ENCODE measurements at regions not wholly inside any gene's neighbourhood (a gene's known extent, or its start where the extent isn't known, plus 50 kb on each side); places are given as distances from the start of the nearest gene placed in this dataset.

GRCh38 chr1:219797683-219798082, 130.7 kb downstream of the SLC30A10 start:
- Histone ChIP-seq H3K4me1 (ENCODE audit: control insufficient read depth, insufficient read depth, low read length) (no peaks in the 10 kb centered on the region), H3K4me3 (ENCODE audit: low read depth, low read length) (no peak overlapping the region), H3K27ac (ENCODE audit: extremely low read depth, low read depth, low read length) (no peak overlapping the region), H3K9me3 (ENCODE audit: control insufficient read depth, insufficient read depth, low read depth, low read length) (no peaks in the 10 kb centered on the region), H3K36me3 (ENCODE audit: control insufficient read depth in 2 of 2, insufficient read depth in 1 of 2, low read length in 2 of 2) (no peaks in the 10 kb centered on the region)
- ChIA-PET POLR2A (no interaction called here), CTCF (interaction anchor here (0.6 kb wide), 1 partner anchor 312 kb away, joined by 3 read pairs; no protein-coding TSS in a partner anchor)
- TF ChIP-seq ZNF366 (tag by site-specific recombination; conservative IDR thresholded peaks at IDR 0.05) (no peak), BCL6B (tag by site-specific recombination; IDR thresholded peaks at IDR 0.05) (no peak), ZNF404 (tag by site-specific recombination; IDR thresholded peaks at IDR 0.05) (no peak), ZNF473 (tag by site-specific recombination; IDR thresholded peaks at IDR 0.05) (no peak), ZNF768 (tag by site-specific recombination; IDR thresholded peaks at IDR 0.05) (no peak), SCRT2 (tag by site-specific recombination; IDR thresholded peaks at IDR 0.05) (no peak), ZBTB20 (tag by site-specific recombination; IDR thresholded peaks at IDR 0.05) (no peak), ZNF133 (tag by site-specific recombination; IDR thresholded peaks at IDR 0.05) (no peak), IKZF3 (tag by site-specific recombination; IDR thresholded peaks at IDR 0.05) (no peak)
- TF ChIP-seq, protein P1, sequence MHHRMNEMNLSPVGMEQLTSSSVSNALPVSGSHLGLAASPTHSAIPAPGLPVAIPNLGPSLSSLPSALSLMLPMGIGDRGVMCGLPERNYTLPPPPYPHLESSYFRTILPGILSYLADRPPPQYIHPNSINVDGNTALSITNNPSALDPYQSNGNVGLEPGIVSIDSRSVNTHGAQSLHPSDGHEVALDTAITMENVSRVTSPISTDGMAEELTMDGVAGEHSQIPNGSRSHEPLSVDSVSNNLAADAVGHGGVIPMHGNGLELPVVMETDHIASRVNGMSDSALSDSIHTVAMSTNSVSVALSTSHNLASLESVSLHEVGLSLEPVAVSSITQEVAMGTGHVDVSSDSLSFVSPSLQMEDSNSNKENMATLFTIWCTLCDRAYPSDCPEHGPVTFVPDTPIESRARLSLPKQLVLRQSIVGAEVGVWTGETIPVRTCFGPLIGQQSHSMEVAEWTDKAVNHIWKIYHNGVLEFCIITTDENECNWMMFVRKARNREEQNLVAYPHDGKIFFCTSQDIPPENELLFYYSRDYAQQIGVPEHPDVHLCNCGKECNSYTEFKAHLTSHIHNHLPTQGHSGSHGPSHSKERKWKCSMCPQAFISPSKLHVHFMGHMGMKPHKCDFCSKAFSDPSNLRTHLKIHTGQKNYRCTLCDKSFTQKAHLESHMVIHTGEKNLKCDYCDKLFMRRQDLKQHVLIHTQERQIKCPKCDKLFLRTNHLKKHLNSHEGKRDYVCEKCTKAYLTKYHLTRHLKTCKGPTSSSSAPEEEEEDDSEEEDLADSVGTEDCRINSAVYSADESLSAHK (tag by site-specific recombination; IDR thresholded peaks at IDR 0.05): no peak
- TF ChIP-seq, protein P2, sequence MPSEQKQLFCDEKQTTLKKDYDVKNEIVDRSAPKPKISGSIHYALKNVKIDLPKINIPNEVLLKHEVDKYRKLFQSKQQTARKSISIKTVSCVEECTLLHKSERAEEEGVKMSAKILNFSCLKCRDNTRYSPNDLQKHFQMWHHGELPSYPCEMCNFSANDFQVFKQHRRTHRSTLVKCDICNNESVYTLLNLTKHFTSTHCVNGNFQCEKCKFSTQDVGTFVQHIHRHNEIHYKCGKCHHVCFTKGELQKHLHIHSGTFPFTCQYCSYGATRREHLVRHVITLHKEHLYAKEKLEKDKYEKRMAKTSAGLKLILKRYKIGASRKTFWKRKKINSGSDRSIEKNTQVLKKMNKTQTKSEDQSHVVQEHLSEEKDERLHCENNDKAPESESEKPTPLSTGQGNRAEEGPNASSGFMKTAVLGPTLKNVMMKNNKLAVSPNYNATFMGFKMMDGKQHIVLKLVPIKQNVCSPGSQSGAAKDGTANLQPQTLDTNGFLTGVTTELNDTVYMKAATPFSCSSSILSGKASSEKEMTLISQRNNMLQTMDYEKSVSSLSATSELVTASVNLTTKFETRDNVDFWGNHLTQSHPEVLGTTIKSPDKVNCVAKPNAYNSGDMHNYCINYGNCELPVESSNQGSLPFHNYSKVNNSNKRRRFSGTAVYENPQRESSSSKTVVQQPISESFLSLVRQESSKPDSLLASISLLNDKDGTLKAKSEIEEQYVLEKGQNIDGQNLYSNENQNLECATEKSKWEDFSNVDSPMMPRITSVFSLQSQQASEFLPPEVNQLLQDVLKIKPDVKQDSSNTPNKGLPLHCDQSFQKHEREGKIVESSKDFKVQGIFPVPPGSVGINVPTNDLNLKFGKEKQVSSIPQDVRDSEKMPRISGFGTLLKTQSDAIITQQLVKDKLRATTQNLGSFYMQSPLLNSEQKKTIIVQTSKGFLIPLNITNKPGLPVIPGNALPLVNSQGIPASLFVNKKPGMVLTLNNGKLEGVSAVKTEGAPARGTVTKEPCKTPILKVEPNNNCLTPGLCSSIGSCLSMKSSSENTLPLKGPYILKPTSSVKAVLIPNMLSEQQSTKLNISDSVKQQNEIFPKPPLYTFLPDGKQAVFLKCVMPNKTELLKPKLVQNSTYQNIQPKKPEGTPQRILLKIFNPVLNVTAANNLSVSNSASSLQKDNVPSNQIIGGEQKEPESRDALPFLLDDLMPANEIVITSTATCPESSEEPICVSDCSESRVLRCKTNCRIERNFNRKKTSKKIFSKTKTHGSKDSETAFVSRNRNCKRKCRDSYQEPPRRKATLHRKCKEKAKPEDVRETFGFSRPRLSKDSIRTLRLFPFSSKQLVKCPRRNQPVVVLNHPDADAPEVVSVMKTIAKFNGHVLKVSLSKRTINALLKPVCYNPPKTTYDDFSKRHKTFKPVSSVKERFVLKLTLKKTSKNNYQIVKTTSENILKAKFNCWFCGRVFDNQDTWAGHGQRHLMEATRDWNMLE (tag by site-specific recombination; conservative IDR thresholded peaks at IDR 0.05; ENCODE audit: low read depth): no peak
- TF ChIP-seq, protein P3, sequence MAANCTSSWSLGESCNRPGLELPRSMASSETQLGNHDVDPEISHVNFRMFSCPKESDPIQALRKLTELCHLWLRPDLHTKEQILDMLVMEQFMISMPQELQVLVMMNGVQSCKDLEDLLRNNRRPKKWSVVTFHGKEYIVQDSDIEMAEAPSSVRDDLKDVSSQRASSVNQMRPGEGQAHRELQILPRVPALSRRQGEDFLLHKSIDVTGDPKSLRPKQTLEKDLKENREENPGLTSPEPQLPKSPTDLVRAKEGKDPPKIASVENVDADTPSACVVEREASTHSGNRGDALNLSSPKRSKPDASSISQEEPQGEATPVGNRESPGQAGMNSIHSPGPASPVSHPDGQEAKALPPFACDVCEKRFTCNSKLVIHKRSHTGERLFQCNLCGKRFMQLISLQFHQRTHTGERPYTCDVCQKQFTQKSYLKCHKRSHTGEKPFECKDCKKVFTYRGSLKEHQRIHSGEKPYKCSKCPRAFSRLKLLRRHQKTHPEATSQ (tag by site-specific recombination; IDR thresholded peaks at IDR 0.05): no peak
- TF ChIP-seq, protein P4, sequence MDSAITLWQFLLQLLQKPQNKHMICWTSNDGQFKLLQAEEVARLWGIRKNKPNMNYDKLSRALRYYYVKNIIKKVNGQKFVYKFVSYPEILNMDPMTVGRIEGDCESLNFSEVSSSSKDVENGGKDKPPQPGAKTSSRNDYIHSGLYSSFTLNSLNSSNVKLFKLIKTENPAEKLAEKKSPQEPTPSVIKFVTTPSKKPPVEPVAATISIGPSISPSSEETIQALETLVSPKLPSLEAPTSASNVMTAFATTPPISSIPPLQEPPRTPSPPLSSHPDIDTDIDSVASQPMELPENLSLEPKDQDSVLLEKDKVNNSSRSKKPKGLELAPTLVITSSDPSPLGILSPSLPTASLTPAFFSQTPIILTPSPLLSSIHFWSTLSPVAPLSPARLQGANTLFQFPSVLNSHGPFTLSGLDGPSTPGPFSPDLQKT (IDR thresholded peaks at IDR 0.05; ENCODE audit: borderline replicate concordance, low read depth, low read length): no peak

DNA sequence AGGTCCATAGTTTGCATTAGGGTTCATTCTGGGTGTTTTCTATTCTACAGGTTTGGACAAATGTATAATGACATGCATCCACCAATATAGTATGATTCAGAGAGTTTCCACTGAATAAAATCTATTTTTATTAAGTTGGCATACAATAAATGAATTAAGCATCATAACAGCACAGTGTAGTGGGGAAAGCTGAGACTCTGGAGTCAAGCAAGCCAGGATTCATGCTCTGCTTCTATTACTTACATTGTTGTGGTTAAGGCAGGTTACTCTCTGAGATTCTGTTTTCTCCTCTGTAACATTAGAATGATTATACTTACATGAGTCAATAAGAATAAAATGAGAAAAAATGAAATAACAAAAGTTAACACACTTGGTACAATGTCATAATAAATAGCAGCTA, 131.3 kb downstream of the SLC30A10 start:
- Histone ChIP-seq H3K27ac (ENCODE audit: extremely low read depth, low read depth, low read length) (no peak overlapping the region), H3K4me3 (ENCODE audit: low read depth, low read length) (no peak overlapping the region), H3K36me3 (ENCODE audit: control insufficient read depth in 2 of 2, insufficient read depth in 1 of 2, low read length in 2 of 2) (no peaks in the 10 kb centered on the region), H3K4me1 (ENCODE audit: control insufficient read depth, insufficient read depth, low read length) (no peaks in the 10 kb centered on the region), H3K9me3 (ENCODE audit: control insufficient read depth, insufficient read depth, low read depth, low read length) (no peaks in the 10 kb centered on the region)
- ChIA-PET CTCF (interaction anchor here (0.6 kb wide), 1 partner anchor 312 kb away, joined by 3 read pairs; no protein-coding TSS in a partner anchor), POLR2A (interaction anchor here (0.6 kb wide), 1 partner anchor 16 kb away, joined by 5 read pairs; no protein-coding TSS in a partner anchor)
- no peak for TF ChIP-seq PRDM6 (tag by site-specific recombination; IDR thresholded peaks at IDR 0.05)
- TF ChIP-seq ZNF677 (tag by site-specific recombination; IDR thresholded peaks at IDR 0.05): no peak
- TF ChIP-seq ZNF521 (tag by site-specific recombination; IDR thresholded peaks at IDR 0.05): no peak
- no peak for TF ChIP-seq ZNF654 (tag by site-specific recombination; IDR thresholded peaks at IDR 0.05; ENCODE audit: low read depth)
- TF ChIP-seq GFI1B (tag by site-specific recombination; IDR thresholded peaks at IDR 0.05): no peak
- TF ChIP-seq, protein P1 (tag by site-specific recombination; IDR thresholded peaks at IDR 0.05): no peak
